Hepatocyte (in vitro differentiated cells): ENCODE measurements at regions not wholly inside any gene's neighbourhood (a gene's known extent, or its start where the extent isn't known, plus 50 kb on each side); places are given as distances from the start of the nearest gene placed in this dataset.

Experiments
- DNase-seq: peaks from one replicate; pipeline ENCODE4 v3.0.0-alpha.2; 2016; ENCODE audit warnings: low spot score
- H2AFZ ChIP-seq: fragments of 200-600 bp; sonication (generic); 2 replicates; pipeline ENCODE4 v1.6.0; 2016; ENCODE audit warnings: antibody characterized with exemption, mild to moderate bottlenecking
- H3K27ac ChIP-seq: fragments of 200-600 bp; sonication (generic); 2 replicates; pipeline ENCODE4 v1.5.1; 2016; ENCODE audit warnings: mild to moderate bottlenecking
- H3K27me3 ChIP-seq: fragments of 200-600 bp; sonication (generic); 2 replicates; pipeline ENCODE4 v1.6.1; 2016
- H3K36me3 ChIP-seq: fragments of 200-600 bp; sonication (generic); replicated peaks from 2 replicates; pipeline ENCODE4 v1.5.1; 2016; ENCODE audit warnings: low read depth; ENCODE audit not compliant: insufficient read depth
- H3K4me1 ChIP-seq: fragments of 200-600 bp; sonication (generic); 2 replicates; pipeline ENCODE4 v1.5.1; 2016; ENCODE audit warnings: mild to moderate bottlenecking, moderate library complexity; ENCODE audit not compliant: insufficient read depth
- H3K4me2 ChIP-seq: fragments of 200-600 bp; sonication (generic); 2 replicates; pipeline ENCODE4 v1.6.0; 2016
- H3K4me3 ChIP-seq: fragments of 200-600 bp; sonication (generic); 2 replicates; pipeline ENCODE4 v1.5.1; 2016; ENCODE audit warnings: mild to moderate bottlenecking
- H3K79me2 ChIP-seq: fragments of 200-600 bp; sonication (generic); 2 replicates; pipeline ENCODE4 v1.6.0; 2017; ENCODE audit warnings: mild to moderate bottlenecking
- H3K9me2 ChIP-seq: fragments of 200-600 bp; sonication (generic); replicated peaks from 2 replicates; pipeline ENCODE4 v1.6.0; 2017; ENCODE audit warnings: mild to moderate bottlenecking; ENCODE audit not compliant: insufficient read depth
- H3K9me3 ChIP-seq: fragments of 200-600 bp; sonication (generic); 2 replicates; pipeline ENCODE4 v1.5.1; 2016; ENCODE audit warnings: low read depth, mild to moderate bottlenecking
- H4K20me1 ChIP-seq: fragments of 200-600 bp; sonication (generic); 2 replicates; pipeline ENCODE4 v1.6.0; 2016; ENCODE audit warnings: mild to moderate bottlenecking; ENCODE audit not compliant: insufficient read depth, poor library complexity, severe bottlenecking
- EZH2 ChIP-seq: fragments of 200-600 bp; sonication (generic); IDR thresholded peaks from 2 replicates; pipeline ENCODE4 v1.6.1; 2016; ENCODE audit warnings: antibody characterized with exemption, mild to moderate bottlenecking, borderline replicate concordance
- EZH2phosphoT487 ChIP-seq: fragments of 200-600 bp; sonication (generic); IDR thresholded peaks from one replicate; pipeline ENCODE4 v1.6.1; 2018; ENCODE audit warnings: antibody characterized with exemption, mild to moderate bottlenecking, low read depth, moderate library complexity; ENCODE audit not compliant: unreplicated experiment, severe bottlenecking
- WGBS: methylation state at CpG from one replicate; pipeline ENCODE4 v1.1.6; 2016; ENCODE audit warnings: low lambda C conversion rate; ENCODE audit errors: missing lambda C conversion rate; 5-methylcytosine and 5-hydroxymethylcytosine counted together
- TF ChIP-seq, protein P1 (sequence below): fragments of 200-600 bp; sonication (generic); IDR thresholded peaks from 2 replicates; pipeline ENCODE4 v1.5.1; 2016; ENCODE audit warnings: antibody characterized with exemption, mild to moderate bottlenecking; ENCODE audit not compliant: poor library complexity

DNA sequence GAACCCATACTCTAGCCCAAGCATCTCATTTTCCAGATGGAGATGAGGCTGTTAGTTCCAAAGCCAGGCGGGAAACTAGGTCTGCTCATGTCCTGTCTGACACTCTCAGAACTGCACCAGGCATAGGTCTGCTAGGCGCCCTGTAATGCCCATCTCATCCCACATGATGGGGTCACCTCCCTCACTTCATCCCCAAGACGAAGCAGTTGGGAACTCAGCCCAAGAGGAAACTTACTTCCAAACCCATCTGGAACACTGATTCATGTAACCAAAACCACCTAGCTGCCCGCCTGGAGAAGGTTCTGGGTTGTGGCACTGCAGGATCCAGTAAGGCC, 84.0 kb upstream of the PRNP start:
- H3K27me3 ChIP-seq, result no peaks in the 10 kb centered on the region
- H3K36me3 ChIP-seq, result no peaks in the 10 kb centered on the region
- no peaks in the 10 kb centered on the region for H3K9me2 ChIP-seq
- H3K27ac ChIP-seq, result no peak overlapping the region
- no peaks in the 10 kb centered on the region for H3K79me2 ChIP-seq
- no peak overlapping the region for H3K4me3 ChIP-seq
- no peak overlapping the region for H3K4me2 ChIP-seq
- WGBS, result 95% methylated on average over 4 of the region's 4 CpGs
- H4K20me1 ChIP-seq, result no peaks in the 10 kb centered on the region
- no peak overlapping the region for H2AFZ ChIP-seq
- no peaks in the 10 kb centered on the region for H3K9me3 ChIP-seq
- no peak for DNase-seq
- TF ChIP-seq EZH2phosphoT487 (no peak), EZH2 (no peak)
- TF ChIP-seq, protein P1, sequence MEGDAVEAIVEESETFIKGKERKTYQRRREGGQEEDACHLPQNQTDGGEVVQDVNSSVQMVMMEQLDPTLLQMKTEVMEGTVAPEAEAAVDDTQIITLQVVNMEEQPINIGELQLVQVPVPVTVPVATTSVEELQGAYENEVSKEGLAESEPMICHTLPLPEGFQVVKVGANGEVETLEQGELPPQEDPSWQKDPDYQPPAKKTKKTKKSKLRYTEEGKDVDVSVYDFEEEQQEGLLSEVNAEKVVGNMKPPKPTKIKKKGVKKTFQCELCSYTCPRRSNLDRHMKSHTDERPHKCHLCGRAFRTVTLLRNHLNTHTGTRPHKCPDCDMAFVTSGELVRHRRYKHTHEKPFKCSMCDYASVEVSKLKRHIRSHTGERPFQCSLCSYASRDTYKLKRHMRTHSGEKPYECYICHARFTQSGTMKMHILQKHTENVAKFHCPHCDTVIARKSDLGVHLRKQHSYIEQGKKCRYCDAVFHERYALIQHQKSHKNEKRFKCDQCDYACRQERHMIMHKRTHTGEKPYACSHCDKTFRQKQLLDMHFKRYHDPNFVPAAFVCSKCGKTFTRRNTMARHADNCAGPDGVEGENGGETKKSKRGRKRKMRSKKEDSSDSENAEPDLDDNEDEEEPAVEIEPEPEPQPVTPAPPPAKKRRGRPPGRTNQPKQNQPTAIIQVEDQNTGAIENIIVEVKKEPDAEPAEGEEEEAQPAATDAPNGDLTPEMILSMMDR, result no peak
- peaks cover 21% of the 10 kb centered on the region for H3K4me1 ChIP-seq

GRCh38 chr20:4601630-4602296, 84.5 kb upstream of the PRNP start:
- Histone ChIP-seq H3K4me2 (no peak overlapping the region), H3K4me1 (peaks cover 21% of the 10 kb centered on the region), H4K20me1 (no peaks in the 10 kb centered on the region), H3K36me3 (no peaks in the 10 kb centered on the region), H3K27me3 (no peaks in the 10 kb centered on the region), H2AFZ (no peak overlapping the region), H3K27ac (no peak overlapping the region), H3K4me3 (no peak overlapping the region), H3K79me2 (no peaks in the 10 kb centered on the region), H3K9me3 (no peaks in the 10 kb centered on the region), H3K9me2 (no peaks in the 10 kb centered on the region)
- TF ChIP-seq EZH2 (no peak), EZH2phosphoT487 (no peak)
- TF ChIP-seq, protein P1, result no peak
- 70% methylated on average over 8 of the region's 8 CpGs for WGBS
- DNase-seq, result no peak

GRCh38 chr20:4600308-4601014, 85.8 kb upstream of the PRNP start:
- Histone ChIP-seq H4K20me1 (no peaks in the 10 kb centered on the region), H3K4me2 (no peak overlapping the region), H3K9me2 (no peaks in the 10 kb centered on the region), H3K27me3 (no peaks in the 10 kb centered on the region), H3K4me1 (peaks cover 21% of the 10 kb centered on the region), H3K9me3 (no peaks in the 10 kb centered on the region), H2AFZ (no peak overlapping the region), H3K79me2 (no peaks in the 10 kb centered on the region), H3K27ac (no peak overlapping the region), H3K36me3 (no peaks in the 10 kb centered on the region), H3K4me3 (no peak overlapping the region)
- TF ChIP-seq EZH2phosphoT487 (no peak), EZH2 (no peak)
- TF ChIP-seq, protein P1, result no peak
- no peak for DNase-seq
- WGBS, result 76% methylated on average over 6 of the region's 6 CpGs
